ENCODE measurements at regions not wholly inside any gene's neighbourhood (a gene's known extent, or its start where the extent isn't known, plus 50 kb on each side); places are given as distances from the start of the nearest gene placed in this dataset.
A peak's percentile ranks its signal among the peaks of the same experiment; 100 is the strongest.
"Not testable (repeated sequence)": the region's sequence is repeated elsewhere in the genome, so short reads cannot be mapped to it uniquely, and the experiment has no call there.

DNA sequence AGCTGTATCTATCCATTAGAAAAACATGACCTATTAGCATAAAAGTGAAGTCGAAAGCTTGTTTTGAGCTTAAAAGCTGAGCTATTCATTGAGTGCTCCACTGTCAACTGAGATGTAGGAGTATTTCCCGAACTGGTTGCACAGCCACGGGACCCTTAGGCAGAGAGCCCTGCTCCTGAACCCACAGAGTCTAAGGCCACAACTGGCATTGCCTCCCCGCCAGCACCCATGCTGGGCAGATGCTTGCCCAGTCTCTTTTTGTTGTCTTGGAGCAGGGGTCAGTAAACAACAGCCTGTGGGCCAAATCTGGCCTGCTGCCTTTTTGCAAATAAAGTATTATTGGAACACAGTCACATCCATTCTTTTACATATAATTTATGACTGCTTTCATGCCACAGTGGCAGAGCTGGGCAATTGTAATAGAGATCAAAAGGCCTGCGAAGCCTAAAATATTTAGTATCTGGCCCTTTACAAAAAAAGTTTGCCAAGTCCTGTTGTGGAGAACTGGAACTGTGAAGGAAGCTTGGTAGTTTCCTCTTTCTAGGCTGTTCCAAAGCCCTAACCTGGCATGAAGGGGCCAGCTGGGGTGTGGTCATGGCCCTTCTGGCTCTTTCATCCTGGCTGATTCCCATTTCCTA, 58.4 kb upstream of the WAPL start:
- H3K4me3 ChIP-seq, result no peak overlapping the region
- H3K27ac ChIP-seq, result no peak overlapping the region
- H3K36me3 ChIP-seq, result no peaks in the 10 kb centered on the region
- intact Hi-C loops (cut with DNase I), result loop anchor here (10.0 kb wide), 1 partner anchor 175 kb away; no protein-coding TSS in a partner anchor
- H3K9me3 ChIP-seq, result no peaks in the 10 kb centered on the region
- H3K27me3 ChIP-seq, result no peaks in the 10 kb centered on the region
- TF ChIP-seq POLR2A (IDR thresholded peaks at IDR 0.05), result no peak
- TF ChIP-seq CTCF (IDR thresholded peaks at IDR 0.05), result no peak
- TF ChIP-seq POLR2AphosphoS5 (IDR thresholded peaks at IDR 0.05; ENCODE audit: insufficient read depth in 1 of 2, low read depth in 1 of 2), result no peak
- peaks cover 2% of the 10 kb centered on the region for H3K4me1 ChIP-seq
- no peak for DNase-seq (ENCODE audit: extremely low spot score in 2 of 2)

GRCh38 chr10:86580521-86580891, 58.9 kb upstream of the WAPL start:
- H3K36me3 ChIP-seq, result no peaks in the 10 kb centered on the region
- DNase-seq (ENCODE audit: extremely low spot score in 2 of 2), result no peak
- no peak overlapping the region for H3K4me3 ChIP-seq
- H3K27ac ChIP-seq, result no peak overlapping the region
- H3K9me3 ChIP-seq, result no peaks in the 10 kb centered on the region
- H3K27me3 ChIP-seq, result no peaks in the 10 kb centered on the region
- H3K4me1 ChIP-seq, result peaks cover 7% of the 10 kb centered on the region
- TF ChIP-seq POLR2AphosphoS5 (IDR thresholded peaks at IDR 0.05; ENCODE audit: insufficient read depth in 1 of 2, low read depth in 1 of 2), result no peak
- intact Hi-C loops (cut with DNase I), result loop anchor here (10.0 kb wide), 1 partner anchor 176 kb away; no protein-coding TSS in a partner anchor

DNA sequence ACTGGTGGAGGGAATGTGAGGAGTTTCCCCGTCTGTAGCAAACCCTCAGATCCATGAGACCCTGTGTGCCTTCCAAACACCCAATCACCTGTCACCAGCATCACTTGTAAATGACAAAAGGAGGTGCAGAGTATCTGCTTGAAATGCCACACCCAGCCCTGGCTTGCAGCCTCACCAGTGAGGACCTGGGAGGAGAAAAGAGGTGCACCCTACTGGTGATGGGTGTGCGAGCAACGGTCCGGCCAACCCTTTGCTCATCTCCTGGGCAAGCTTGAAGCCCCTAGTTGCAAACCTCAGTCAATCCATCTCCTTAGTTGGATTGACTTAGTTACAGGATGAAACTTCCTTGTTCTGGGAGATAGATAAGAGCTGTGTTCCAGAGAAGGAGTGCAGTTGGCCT, 62.4 kb upstream of the WAPL start:
- no peaks in the 10 kb centered on the region for H3K36me3 ChIP-seq
- no peak overlapping the region for H3K27ac ChIP-seq
- no peak for DNase-seq (ENCODE audit: extremely low spot score in 2 of 2)
- no peaks in the 10 kb centered on the region for H3K9me3 ChIP-seq
- intact Hi-C loops (cut with DNase I), result loop anchor here (10.0 kb wide), 1 partner anchor 179 kb away; no protein-coding TSS in a partner anchor
- no peak for TF ChIP-seq POLR2AphosphoS5 (IDR thresholded peaks at IDR 0.05; ENCODE audit: insufficient read depth in 1 of 2, low read depth in 1 of 2)
- no peak for TF ChIP-seq CTCF (IDR thresholded peaks at IDR 0.05)
- no peak for TF ChIP-seq POLR2A (IDR thresholded peaks at IDR 0.05)
- H3K4me3 ChIP-seq, result no peak overlapping the region
- no peaks in the 10 kb centered on the region for H3K27me3 ChIP-seq
- peaks cover 7% of the 10 kb centered on the region for H3K4me1 ChIP-seq

DNA sequence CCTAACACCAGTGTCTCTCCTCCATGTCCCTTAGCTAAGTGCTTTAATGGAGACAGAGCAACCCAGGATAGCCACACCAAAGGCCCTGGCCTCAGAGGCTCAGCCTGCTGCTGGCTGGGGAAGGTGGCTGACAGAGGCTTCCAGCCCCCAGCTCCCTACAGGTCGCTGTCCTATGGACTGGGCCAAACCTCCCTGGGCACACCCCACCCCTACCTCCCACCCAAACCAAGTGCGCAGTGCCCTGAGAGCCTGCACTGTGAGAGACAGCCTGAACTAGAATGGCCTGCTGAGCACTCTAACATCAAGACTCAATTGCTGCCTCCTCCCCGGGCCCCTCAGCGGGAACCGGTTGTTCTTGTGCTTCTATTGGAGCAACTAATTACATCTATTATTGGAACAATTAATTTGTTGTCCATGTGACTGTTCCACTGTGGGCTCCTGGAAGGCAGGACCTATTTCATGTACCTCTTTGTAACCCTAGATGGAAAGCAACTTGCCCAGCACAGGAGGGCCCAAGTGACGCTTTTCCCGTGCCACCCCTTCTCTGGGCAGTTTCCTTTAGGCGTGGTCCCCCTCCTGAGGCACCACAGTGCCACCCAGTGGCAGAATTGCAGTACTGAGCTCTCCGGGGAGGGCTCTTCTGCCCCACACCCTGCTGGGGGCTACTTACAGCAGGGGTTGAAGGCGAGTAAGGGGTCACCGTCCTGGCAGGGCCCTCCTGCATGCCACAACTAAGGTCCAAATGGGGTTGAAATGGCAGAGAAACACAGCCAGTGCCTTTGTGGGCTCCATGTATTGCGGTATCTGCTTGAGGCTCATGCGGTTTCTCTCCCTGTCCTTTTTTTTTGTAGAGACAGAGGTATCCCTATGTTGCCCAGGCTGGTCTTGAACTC, 63.7 kb upstream of the WAPL start:
- H3K27me3 ChIP-seq, result no peaks in the 10 kb centered on the region
- no peak for DNase-seq (ENCODE audit: extremely low spot score in 2 of 2)
- peaks cover 7% of the 10 kb centered on the region for H3K4me1 ChIP-seq
- peak; percentile 20 to 24 for TF ChIP-seq POLR2AphosphoS5 (IDR thresholded peaks at IDR 0.05; ENCODE audit: insufficient read depth in 1 of 2, low read depth in 1 of 2)
- TF ChIP-seq POLR2A (IDR thresholded peaks at IDR 0.05), result no peak
- peak; percentile 66 to 92 (median 89) for TF ChIP-seq CTCF (IDR thresholded peaks at IDR 0.05)
- H3K4me3 ChIP-seq, result peak overlapping the region in 1 of 2 donors; percentile 6
- H3K27ac ChIP-seq, result no peak overlapping the region
- H3K9me3 ChIP-seq, result no peaks in the 10 kb centered on the region
- intact Hi-C loops (cut with DNase I), result loop anchor here (10.0 kb wide), 1 partner anchor 180 kb away; no protein-coding TSS in a partner anchor
- H3K36me3 ChIP-seq, result no peaks in the 10 kb centered on the region

DNA sequence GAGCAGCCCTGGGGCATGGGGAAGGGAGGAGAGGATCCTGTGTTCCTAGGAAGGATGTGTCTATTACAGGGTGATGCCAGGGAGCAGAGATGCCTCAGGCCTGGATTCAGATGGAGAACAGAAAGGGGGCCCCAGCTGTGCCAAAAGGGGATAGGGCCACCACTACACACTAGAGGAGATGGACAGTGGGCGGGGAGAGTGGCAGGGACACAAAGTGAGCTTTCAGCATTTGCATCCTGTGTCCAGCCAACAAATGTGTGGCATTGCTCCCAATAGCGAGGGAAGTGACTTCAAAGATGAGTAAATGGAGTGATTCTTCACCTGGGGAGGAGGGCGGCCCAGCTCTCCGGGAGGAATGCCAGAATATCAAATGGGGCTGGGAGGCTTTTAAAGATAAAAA, 64.9 kb upstream of the WAPL start:
- H3K4me3 ChIP-seq, result no peak overlapping the region
- no peaks in the 10 kb centered on the region for H3K27me3 ChIP-seq
- no peak for DNase-seq (ENCODE audit: extremely low spot score in 2 of 2)
- peaks cover 7% of the 10 kb centered on the region for H3K4me1 ChIP-seq
- intact Hi-C loops (cut with DNase I), result loop anchor here (10.0 kb wide), 1 partner anchor 182 kb away; no protein-coding TSS in a partner anchor
- H3K9me3 ChIP-seq, result no peaks in the 10 kb centered on the region
- no peak overlapping the region for H3K27ac ChIP-seq
- TF ChIP-seq POLR2A (IDR thresholded peaks at IDR 0.05), result no peak
- TF ChIP-seq POLR2AphosphoS5 (IDR thresholded peaks at IDR 0.05; ENCODE audit: insufficient read depth in 1 of 2, low read depth in 1 of 2), result no peak
- H3K36me3 ChIP-seq, result no peaks in the 10 kb centered on the region

GRCh38 chr10:86588781-86589180, 65.6 kb upstream of the OPN4 start:
- H3K4me3 ChIP-seq; H3K4me1 ChIP-seq; DNase-seq (ENCODE audit: extremely low spot score in 2 of 2); H3K9me3 ChIP-seq; H3K36me3 ChIP-seq; H3K27me3 ChIP-seq; H3K27ac ChIP-seq: not testable (repeated sequence)
- intact Hi-C loops (cut with DNase I), result loop anchor here (10.0 kb wide), 1 partner anchor 184 kb away; no protein-coding TSS in a partner anchor
